ENCODE measurements at regions not wholly inside any gene's neighbourhood (a gene's known extent, or its start where the extent isn't known, plus 50 kb on each side); places are given as distances from the start of the nearest gene placed in this dataset.

GRCh38 chr6:3937438-3937837 lies 88.3 kb downstream of the FAM50B start:
- Mint-ChIP-seq H3K4me3 (no peak overlapping the region), H3K4me1 (ENCODE audit: low read depth in 2 of 2) (no peaks in the 10 kb centered on the region), H3K27ac (no peak overlapping the region), H3K27me3 (peaks cover 17 to 42% of the 10 kb centered on the region in 2 donors), H3K36me3 (no peaks in the 10 kb centered on the region), H3K9me3 (no peaks in the 10 kb centered on the region)
- DNase-seq (ENCODE audit: low spot score) (no peak), ATAC-seq (no peak)

- DNase-seq (ENCODE audit: low spot score), result no peak
- peaks cover 18 to 45% of the 10 kb centered on the region in 2 donors for H3K27me3 Mint-ChIP-seq
- no peaks in the 10 kb centered on the region for H3K36me3 Mint-ChIP-seq
Measured at GRCh38 chr6:3938715-3939367, 89.7 kb downstream of the FAM50B start.

GRCh38 chr6:3939368-3939958 lies 90.3 kb downstream of the FAM50B start:
- H3K36me3 Mint-ChIP-seq, result no peaks in the 10 kb centered on the region
- H3K27me3 Mint-ChIP-seq, result peaks cover 18 to 45% of the 10 kb centered on the region in 2 donors
- no peak overlapping the region for H3K4me3 Mint-ChIP-seq
- DNase-seq (ENCODE audit: low spot score) (no peak), ATAC-seq (no peak)
- no peaks in the 10 kb centered on the region for H3K4me1 Mint-ChIP-seq (ENCODE audit: low read depth in 2 of 2)
- H3K9me3 Mint-ChIP-seq, result no peaks in the 10 kb centered on the region
- H3K27ac Mint-ChIP-seq, result no peak overlapping the region

More at GRCh38 chr6:3938715-3939367, 89.7 kb downstream of the FAM50B start:
- H3K4me3 Mint-ChIP-seq, result no peak overlapping the region
- H3K9me3 Mint-ChIP-seq, result no peaks in the 10 kb centered on the region
- no peak for ATAC-seq
- no peak overlapping the region for H3K27ac Mint-ChIP-seq
- H3K4me1 Mint-ChIP-seq (ENCODE audit: low read depth in 2 of 2), result no peaks in the 10 kb centered on the region

GRCh38 chr6:3939964-3940363 lies 90.8 kb downstream of the FAM50B start:
- H3K9me3 Mint-ChIP-seq, result no peaks in the 10 kb centered on the region
- H3K27ac Mint-ChIP-seq, result no peak overlapping the region
- no peak for DNase-seq (ENCODE audit: low spot score)
- H3K27me3 Mint-ChIP-seq, result peaks cover 21 to 48% of the 10 kb centered on the region in 2 donors
- H3K4me3 Mint-ChIP-seq, result no peak overlapping the region
- no peaks in the 10 kb centered on the region for H3K36me3 Mint-ChIP-seq
- no peak for ATAC-seq
- no peaks in the 10 kb centered on the region for H3K4me1 Mint-ChIP-seq (ENCODE audit: low read depth in 2 of 2)

- ATAC-seq, result no peak
- no peaks in the 10 kb centered on the region for H3K4me1 Mint-ChIP-seq (ENCODE audit: low read depth in 2 of 2)
- H3K9me3 Mint-ChIP-seq, result no peaks in the 10 kb centered on the region
- no peak overlapping the region for H3K4me3 Mint-ChIP-seq
- no peak for DNase-seq (ENCODE audit: low spot score)
- no peaks in the 10 kb centered on the region for H3K36me3 Mint-ChIP-seq
- no peak overlapping the region for H3K27ac Mint-ChIP-seq
- peaks cover 21 to 49% of the 10 kb centered on the region in 2 donors for H3K27me3 Mint-ChIP-seq
Measured at GRCh38 chr6:3940703-3941102, 91.5 kb downstream of the FAM50B start.

- no peak for DNase-seq (ENCODE audit: low spot score)
- Mint-ChIP-seq H3K36me3 (no peaks in the 10 kb centered on the region), H3K27ac (no peak overlapping the region), H3K4me1 (ENCODE audit: low read depth in 2 of 2) (no peaks in the 10 kb centered on the region), H3K4me3 (no peak overlapping the region), H3K9me3 (no peaks in the 10 kb centered on the region), H3K27me3 (peaks cover 22 to 33% of the 10 kb centered on the region in 2 donors)
- no peak for ATAC-seq
Measured at GRCh38 chr6:3943331-3943765, 94.2 kb downstream of the FAM50B start.

GRCh38 chr6:3944246-3944645 lies 95.1 kb downstream of the FAM50B start:
- Mint-ChIP-seq H3K4me1 (ENCODE audit: low read depth in 2 of 2) (no peaks in the 10 kb centered on the region), H3K27me3 (peaks cover 25 to 30% of the 10 kb centered on the region in 2 donors), H3K4me3 (no peak overlapping the region), H3K9me3 (no peaks in the 10 kb centered on the region), H3K36me3 (no peaks in the 10 kb centered on the region), H3K27ac (no peak overlapping the region)
- DNase-seq (ENCODE audit: low spot score) (no peak), ATAC-seq (no peak)

GRCh38 chr6:3946778-3947177 lies 97.6 kb downstream of the FAM50B start:
- Mint-ChIP-seq H3K4me3 (no peak overlapping the region), H3K4me1 (ENCODE audit: low read depth in 2 of 2) (no peaks in the 10 kb centered on the region), H3K9me3 (no peaks in the 10 kb centered on the region), H3K27me3 (peaks cover 28 to 44% of the 10 kb centered on the region in 2 donors), H3K36me3 (peaks cover under 1% of the 10 kb centered on the region), H3K27ac (no peak overlapping the region)
- DNase-seq (ENCODE audit: low spot score), result no peak
- ATAC-seq, result no peak

- ATAC-seq (no peak), DNase-seq (ENCODE audit: low spot score) (no peak)
- Mint-ChIP-seq H3K27me3 (peaks cover 33 to 55% of the 10 kb centered on the region in 2 donors), H3K4me1 (ENCODE audit: low read depth in 2 of 2) (no peaks in the 10 kb centered on the region), H3K27ac (no peak overlapping the region), H3K4me3 (no peak overlapping the region), H3K9me3 (no peaks in the 10 kb centered on the region), H3K36me3 (peaks cover 4% of the 10 kb centered on the region)
Measured at GRCh38 chr6:3948866-3949265, 99.7 kb downstream of the FAM50B start.

GRCh38 chr6:3949521-3949920 lies 100.3 kb downstream of the FAM50B start:
- Mint-ChIP-seq H3K27ac (no peak overlapping the region), H3K9me3 (no peaks in the 10 kb centered on the region), H3K4me3 (no peak overlapping the region), H3K4me1 (ENCODE audit: low read depth in 2 of 2) (no peaks in the 10 kb centered on the region), H3K27me3 (peaks cover 34 to 56% of the 10 kb centered on the region in 2 donors), H3K36me3 (peaks cover 4% of the 10 kb centered on the region)
- no peak for DNase-seq (ENCODE audit: low spot score)
- no peak for ATAC-seq

- no peak for ATAC-seq
- no peaks in the 10 kb centered on the region for H3K9me3 Mint-ChIP-seq
Measured at GRCh38 chr6:3956054-3956453, 106.9 kb downstream of the FAM50B start.

GRCh38 chr6:3957321-3957720 lies 108.1 kb downstream of the FAM50B start:
- peaks cover 5% of the 10 kb centered on the region for H3K36me3 Mint-ChIP-seq
- H3K4me3 Mint-ChIP-seq, result no peak overlapping the region
- DNase-seq (ENCODE audit: low spot score), result no peak
- no peak for ATAC-seq
- H3K4me1 Mint-ChIP-seq (ENCODE audit: low read depth in 2 of 2), result no peaks in the 10 kb centered on the region
- no peaks in the 10 kb centered on the region for H3K9me3 Mint-ChIP-seq
- H3K27ac Mint-ChIP-seq, result no peak overlapping the region
- peaks cover 12 to 22% of the 10 kb centered on the region in 2 donors for H3K27me3 Mint-ChIP-seq

More at GRCh38 chr6:3956054-3956453, 106.9 kb downstream of the FAM50B start:
- Mint-ChIP-seq H3K27ac (no peak overlapping the region), H3K36me3 (peaks cover 9% of the 10 kb centered on the region), H3K4me3 (no peak overlapping the region), H3K4me1 (ENCODE audit: low read depth in 2 of 2) (no peaks in the 10 kb centered on the region), H3K27me3 (peaks cover 18 to 30% of the 10 kb centered on the region in 2 donors)
- DNase-seq (ENCODE audit: low spot score), result no peak

- Mint-ChIP-seq H3K36me3 (peaks cover 5% of the 10 kb centered on the region), H3K27ac (no peak overlapping the region), H3K27me3 (peaks cover 12 to 14% of the 10 kb centered on the region in 2 donors), H3K4me3 (no peak overlapping the region), H3K9me3 (no peaks in the 10 kb centered on the region), H3K4me1 (ENCODE audit: low read depth in 2 of 2) (peaks cover 0 to 5% of the 10 kb centered on the region in 2 donors)
- ATAC-seq (no peak), DNase-seq (ENCODE audit: low spot score) (no peak)
Measured at GRCh38 chr6:3958255-3958654, 109.1 kb downstream of the FAM50B start.

GRCh38 chr6:3959385-3959784 lies 110.2 kb downstream of the FAM50B start:
- ATAC-seq, result no peak
- H3K27me3 Mint-ChIP-seq, result peaks cover 4 to 6% of the 10 kb centered on the region in 2 donors
- H3K9me3 Mint-ChIP-seq, result no peaks in the 10 kb centered on the region
- DNase-seq (ENCODE audit: low spot score), result no peak
- H3K4me1 Mint-ChIP-seq (ENCODE audit: low read depth in 2 of 2), result peaks cover 0 to 7% of the 10 kb centered on the region in 2 donors
- no peak overlapping the region for H3K27ac Mint-ChIP-seq
- no peak overlapping the region for H3K4me3 Mint-ChIP-seq
- peaks cover 5% of the 10 kb centered on the region for H3K36me3 Mint-ChIP-seq

Data from natural killer cell treated with Interleukin-12 subunit alpha and Interleukin-12 subunit beta and Interleukin-15 and Interleukin-18, amount 100 ng/mL, for 72 hours (primary cell).